ENCODE measurements at regions not wholly inside any gene's neighbourhood (a gene's known extent, or its start where the extent isn't known, plus 50 kb on each side); places are given as distances from the start of the nearest gene placed in this dataset.

- DNase-seq: no peak
Observed at GRCh38 chr2:52933878-52934277, 833.7 kb upstream of the CHAC2 start.

DNA sequence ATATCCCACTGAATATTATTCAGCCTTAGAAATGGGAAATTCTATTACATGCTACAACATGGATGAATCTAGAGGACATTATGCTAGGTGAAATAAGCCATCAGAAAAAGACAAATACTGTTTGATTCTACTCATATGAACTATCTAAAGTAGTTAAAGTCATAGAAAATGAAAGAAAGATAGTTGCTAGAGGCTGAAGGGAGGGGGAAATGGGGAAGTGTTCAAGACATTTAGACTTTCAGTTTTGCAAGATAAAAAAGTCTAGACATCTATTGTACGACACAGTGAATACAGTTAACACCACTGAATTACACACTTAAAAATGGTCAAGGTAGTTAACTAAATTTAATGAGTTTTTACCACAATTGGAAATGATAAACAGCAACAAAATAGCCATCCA lies 835.9 kb upstream of the CHAC2 start:
- DNase-seq: no peak

DNA sequence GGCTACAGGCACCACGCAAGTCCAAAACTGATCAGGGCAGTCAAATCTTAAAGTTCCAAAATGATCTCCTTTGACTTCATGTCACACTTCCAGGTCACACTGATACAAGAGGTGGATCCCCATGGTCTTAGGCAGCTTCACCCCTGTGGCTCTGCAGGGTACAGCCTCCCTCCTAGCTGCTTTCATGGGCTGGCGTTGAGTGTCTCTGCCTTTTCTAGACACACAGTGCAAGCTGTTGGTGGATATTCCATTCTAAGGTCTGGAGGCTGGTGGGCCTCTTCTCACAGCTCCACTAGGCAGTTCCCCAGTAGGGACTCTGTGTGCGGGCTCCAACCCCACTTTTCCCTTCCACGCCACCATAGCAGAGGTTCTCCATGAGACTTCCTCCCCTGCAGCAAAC lies 838.2 kb upstream of the CHAC2 start:
- no peak for DNase-seq

DNA sequence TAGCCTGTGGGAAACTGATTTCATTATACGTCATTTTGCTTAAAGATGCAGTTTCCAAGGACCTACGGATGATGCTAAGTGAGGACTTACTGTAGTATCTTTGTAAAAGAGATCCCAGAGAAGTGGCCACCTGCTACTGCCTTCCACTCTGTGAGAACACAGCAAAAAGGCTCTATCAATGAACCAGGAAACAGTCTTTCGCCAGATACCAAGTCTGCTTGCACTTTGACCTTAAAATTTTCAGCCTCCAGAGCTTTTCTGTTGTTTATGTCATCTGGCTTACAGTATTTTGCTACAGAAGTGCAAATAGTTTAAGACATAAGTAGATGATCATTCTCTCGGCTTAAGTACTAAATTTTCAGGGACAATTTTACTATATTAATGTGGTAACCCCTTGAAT lies 847.9 kb upstream of the CHAC2 start:
- DNase-seq: no peak

- no peak for DNase-seq
Observed at GRCh38 chr2:52918551-52918950, 849.1 kb upstream of the CHAC2 start.

- no peak for DNase-seq
Observed at GRCh38 chr2:52916981-52917380, 850.6 kb upstream of the CHAC2 start.

- DNase-seq: peak; percentile 7
Observed at GRCh38 chr2:52904355-52904891, 863.2 kb upstream of the CHAC2 start.

GRCh38 chr2:52897511-52898044 lies 870.0 kb upstream of the CHAC2 start:
- no peak for DNase-seq

DNA sequence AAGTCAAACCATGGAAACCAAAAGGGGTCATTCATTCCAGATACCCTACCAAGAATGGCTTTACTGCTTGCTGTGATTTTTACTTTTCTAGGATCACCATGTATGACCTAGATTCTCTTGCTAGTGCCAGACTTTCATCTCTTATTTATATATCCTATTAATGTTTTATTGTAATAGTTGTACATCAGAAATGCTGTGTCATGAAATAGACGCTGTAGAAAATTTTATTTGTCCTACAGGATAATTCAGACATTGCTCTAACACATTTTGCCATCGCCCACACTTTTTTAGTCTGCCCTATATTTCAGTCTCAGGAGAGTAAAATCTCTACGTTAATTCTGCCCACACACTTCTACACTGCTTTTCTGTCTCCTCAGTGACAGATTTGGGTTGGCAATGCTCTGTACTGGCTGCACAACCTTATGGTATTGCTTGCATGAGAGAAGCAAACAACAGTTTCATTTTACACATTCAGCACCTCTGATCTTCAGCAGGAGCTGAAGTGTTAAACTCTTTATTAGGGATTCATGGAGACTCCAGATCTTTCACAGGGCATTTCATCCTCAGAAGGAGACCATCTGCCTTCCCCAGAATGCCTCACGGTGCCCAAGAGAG lies 871.8 kb upstream of the CHAC2 start:
- no peak for DNase-seq

DNA sequence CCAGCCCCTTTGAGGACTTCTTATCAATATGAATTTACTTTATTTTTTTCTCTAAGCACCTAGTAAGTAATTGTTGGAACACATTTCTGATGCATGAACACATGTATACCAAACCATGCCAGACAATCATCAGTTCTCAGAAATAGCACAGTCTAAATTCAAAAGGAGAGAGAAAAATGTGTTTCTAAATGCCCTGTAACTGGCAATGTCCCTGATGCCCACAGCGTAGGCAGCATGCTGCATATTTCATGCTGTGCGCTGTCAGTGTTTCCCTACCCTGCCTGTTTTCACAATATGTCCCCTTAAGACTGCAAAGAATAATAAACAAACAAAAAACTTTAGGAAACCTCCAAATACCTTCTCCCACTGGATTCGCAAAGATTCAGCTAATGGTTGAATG lies 881.0 kb upstream of the CHAC2 start:
- DNase-seq: no peak

DNA sequence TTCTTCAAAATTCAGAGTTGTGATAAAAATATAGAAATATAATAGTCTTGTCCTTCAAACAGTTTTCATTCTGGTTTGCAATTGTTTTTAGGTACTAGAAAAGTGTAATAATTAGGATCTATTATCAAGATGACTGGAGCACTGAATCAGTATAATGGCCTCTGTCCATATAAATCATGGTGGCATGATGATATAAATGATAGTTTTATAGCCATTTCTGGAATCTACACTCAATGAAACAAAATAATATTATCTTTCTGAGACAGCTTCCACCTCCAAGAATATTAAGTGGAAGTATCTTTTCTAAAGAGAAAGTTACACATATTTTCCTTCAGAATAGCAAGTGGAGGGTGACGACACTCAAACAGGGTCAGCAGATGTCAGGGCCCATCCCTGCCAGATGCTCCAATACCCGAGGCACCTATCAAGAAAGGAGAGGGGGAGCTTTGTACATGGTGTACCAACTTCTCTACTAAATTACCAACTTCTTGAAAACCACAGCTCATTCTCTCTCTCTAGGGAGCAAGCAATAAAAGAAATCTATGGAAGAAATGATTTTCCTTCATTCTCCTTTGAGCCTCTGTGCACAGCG lies 882.7 kb upstream of the CHAC2 start:
- no peak for DNase-seq

DNA sequence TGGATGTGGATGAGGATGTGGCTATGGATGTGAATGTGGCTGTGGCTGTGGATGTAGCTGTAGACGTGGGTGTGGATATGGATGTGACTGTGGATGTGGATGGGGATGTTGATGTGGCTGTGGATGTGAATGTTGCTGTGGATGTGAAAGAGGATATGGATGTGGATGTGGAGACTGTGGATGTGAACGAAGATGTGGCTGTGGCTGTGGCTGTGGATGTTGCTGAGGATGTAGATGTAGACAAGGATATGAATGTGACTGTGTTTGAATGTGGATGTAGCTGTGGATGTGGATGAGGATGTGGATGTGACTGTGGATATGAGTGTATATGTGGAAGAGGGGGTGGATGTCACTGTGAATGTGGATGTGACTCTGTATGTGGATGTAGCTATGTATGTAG lies 884.6 kb upstream of the CHAC2 start:
- no peak for DNase-seq

GRCh38 chr2:52881606-52882005 lies 886.0 kb upstream of the CHAC2 start:
- no peak for DNase-seq

DNA sequence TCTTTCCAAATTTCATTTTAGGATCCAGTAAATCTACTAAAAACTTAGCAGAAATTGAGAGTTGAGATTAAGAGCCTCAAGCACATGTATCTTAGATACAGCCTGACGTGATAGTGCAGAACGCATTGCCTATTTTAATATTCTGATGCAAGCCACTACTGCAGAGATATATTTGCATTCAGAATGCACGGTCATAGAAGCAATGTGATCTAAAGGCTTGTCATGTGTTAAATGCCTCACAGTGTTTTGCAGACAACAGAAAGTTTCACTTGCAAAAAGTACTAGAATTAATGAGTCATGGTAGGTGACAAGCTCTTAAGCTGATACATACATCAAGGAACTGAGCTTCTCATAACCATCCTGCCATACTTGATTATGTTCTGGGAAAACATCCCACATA lies 886.7 kb upstream of the CHAC2 start:
- no peak for DNase-seq

GRCh38 chr2:52879561-52879960 lies 888.0 kb upstream of the CHAC2 start:
- no peak for DNase-seq

DNA sequence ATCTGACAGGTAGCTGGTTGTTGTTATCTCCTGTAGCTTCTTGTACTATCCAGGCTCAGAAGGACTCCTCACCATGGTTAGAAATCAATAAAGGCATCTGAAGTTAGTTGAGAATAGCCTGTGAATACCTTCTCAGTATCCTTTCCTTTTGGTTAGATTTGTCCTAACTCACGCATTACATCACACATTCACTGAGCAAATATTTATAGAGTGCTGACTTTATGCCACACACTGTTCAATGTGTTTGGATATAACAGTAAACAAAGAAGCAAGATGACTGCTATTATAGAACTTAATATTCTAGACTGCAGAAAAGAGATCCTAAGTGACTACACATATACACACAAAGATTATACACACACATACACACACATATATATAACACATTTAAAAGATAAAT lies 889.9 kb upstream of the CHAC2 start:
- no peak for DNase-seq

DNA sequence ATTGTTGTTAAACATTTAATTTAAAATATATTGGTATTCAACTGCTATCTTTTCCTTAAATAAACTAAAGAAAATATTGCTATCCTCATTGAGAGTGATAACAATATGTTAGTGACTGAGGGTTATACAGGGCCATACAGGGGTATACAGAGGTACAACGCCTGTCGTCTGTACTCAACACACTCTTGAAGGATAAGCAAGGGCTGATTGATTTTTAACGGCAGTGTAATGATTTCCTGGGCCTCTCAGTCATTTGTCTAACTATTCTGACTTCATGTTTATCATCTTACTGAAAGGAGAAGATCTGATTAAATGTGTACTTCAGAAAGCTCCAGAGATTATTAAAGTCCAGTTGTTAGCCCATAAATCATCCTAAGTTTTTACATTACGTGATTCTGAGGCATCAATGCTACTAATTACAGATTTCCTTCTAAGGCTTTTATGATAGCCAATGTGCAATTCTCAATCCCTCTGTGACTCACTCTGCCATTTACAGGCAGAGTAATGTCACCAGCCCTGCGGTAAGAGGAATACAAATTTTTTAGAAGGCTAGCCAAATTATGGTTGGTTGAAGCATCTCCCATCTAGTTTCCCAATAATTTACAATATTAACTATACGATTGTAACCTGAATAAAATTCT lies 893.0 kb upstream of the CHAC2 start:
- no peak for DNase-seq

DNA sequence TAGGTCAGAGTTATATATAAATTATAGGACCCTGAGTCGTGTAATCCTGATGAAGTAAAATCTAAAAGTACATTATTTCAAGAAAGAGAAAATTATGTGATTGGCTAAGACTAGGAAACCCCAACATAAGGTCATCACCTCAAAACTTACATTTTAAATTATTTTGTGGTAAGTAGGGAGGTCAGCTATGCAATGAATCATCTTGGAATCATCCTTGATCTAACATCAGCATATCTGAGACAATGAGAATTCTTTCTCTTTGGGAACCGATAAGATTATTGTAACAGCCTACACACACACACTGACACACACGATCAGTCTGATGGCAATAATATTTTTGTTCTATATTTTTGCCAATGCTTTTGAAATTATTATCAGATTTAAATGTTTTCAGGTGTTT lies 904.8 kb upstream of the CHAC2 start:
- DNase-seq: no peak

DNA sequence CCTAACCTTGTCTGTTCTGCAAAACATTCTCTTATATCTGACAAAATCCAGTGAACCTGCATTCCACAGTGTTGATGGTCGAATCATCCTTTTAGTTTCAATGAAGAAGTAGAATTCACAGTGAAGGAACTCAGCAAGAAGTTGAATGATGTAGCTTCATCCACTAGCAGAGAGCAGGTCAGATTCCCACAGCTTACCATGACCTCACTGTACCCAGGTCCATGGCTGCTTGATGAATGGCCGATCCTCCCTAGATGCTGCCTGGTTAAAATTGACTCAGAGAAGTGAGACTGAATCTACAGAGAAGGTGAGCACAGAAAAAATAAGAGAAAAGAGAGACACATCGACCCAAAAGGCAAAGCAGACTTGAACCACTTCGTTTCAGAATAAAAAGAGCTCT lies 906.0 kb upstream of the CHAC2 start:
- DNase-seq: no peak

- DNase-seq: no peak
Observed at GRCh38 chr2:52859065-52859464, 908.5 kb upstream of the CHAC2 start.

- no peak for DNase-seq
Observed at GRCh38 chr2:52857722-52858121, 909.9 kb upstream of the CHAC2 start.

- no peak for DNase-seq
Observed at GRCh38 chr2:52852006-52852405, 915.6 kb upstream of the CHAC2 start.

DNA sequence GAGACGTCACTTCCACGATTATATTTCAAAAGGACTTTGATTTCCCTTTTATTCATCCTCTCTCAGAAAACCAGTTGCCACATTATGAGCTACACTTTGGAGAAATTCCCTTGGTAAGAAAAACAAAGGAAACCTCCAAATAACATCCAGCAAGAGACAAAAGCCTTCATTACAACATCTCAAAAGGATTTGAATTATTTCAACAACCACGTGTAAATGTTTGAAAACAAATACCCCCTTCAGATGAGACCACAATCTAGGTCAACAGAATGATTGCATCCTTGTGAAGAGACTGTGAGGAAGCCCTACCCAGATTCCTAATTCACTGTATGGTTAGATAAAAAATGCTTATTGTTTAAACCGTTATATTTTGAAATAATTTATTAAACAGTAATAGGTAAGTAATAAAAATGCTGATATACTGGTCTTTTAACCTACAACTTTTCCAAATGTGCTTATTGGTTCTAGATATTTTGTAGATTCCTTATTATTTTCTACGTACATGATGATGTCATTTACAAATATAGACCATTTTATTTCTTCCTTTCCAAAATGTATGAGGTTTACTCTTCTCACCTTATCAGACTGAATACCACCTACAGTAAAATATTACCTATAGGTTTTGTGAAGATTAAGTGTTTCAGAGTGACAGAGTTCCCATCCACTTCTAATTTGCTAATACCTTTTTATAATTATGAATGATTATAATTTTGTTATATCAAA lies 922.7 kb upstream of the CHAC2 start:
- no peak for DNase-seq
